SU-DHL-6 (cell line): ENCODE measurements at regions not wholly inside any gene's neighbourhood (a gene's known extent, or its start where the extent isn't known, plus 50 kb on each side); places are given as distances from the start of the nearest gene placed in this dataset.

Experiments
- H2AFZ ChIP-seq: fragments of 200-600 bp; sonication (generic); 2 replicates; pipeline ENCODE4 v1.6.1; 2014; ENCODE audit warnings: low read depth, mild to moderate bottlenecking, moderate library complexity, mixed read lengths, antibody characterized with exemption, low read length; ENCODE audit not compliant: severe bottlenecking
- H3F3A ChIP-seq: fragments of 200-600 bp; shearing (Covaris generic); 2 replicates; pipeline ENCODE4 v1.6.0; 2016; ENCODE audit warnings: antibody characterized with exemption, mild to moderate bottlenecking; ENCODE audit not compliant: insufficient read depth
- H3K27ac ChIP-seq: fragments of 200-600 bp; sonication (generic); 2 replicates; pipeline ENCODE4 v1.5.1; 2016; ENCODE audit warnings: low read depth, mild to moderate bottlenecking, low read length, moderate library complexity, mixed read lengths
- H3K27me3 ChIP-seq: fragments of 200-600 bp; sonication (generic), shearing (Covaris generic); 2 replicates; pipeline ENCODE4 v1.6.0; 2014; ENCODE audit warnings: mild to moderate bottlenecking, low read length
- H3K36me3 ChIP-seq: fragments of 200-600 bp; sonication (generic); 2 replicates; pipeline ENCODE4 v1.6.1; 2014; ENCODE audit warnings: mild to moderate bottlenecking, low read length, mixed read lengths
- H3K4me2 ChIP-seq: fragments of 300-600, 200-600 bp; shearing (Covaris generic), sonication (generic); 2 replicates; pipeline ENCODE4 v1.6.0; 2014; ENCODE audit warnings: low read length, low read depth, mild to moderate bottlenecking; ENCODE audit not compliant: poor library complexity, severe bottlenecking
- H3K4me3 ChIP-seq: fragments of 200-600 bp; sonication (generic); 2 replicates; pipeline ENCODE4 v1.5.1; 2014; ENCODE audit warnings: antibody characterized with exemption, low read length, mild to moderate bottlenecking, mixed read lengths; ENCODE audit not compliant: insufficient read depth, poor library complexity, severe bottlenecking
- H3K79me2 ChIP-seq: fragments of 200-600 bp; sonication (generic); 2 replicates; pipeline ENCODE4 v1.6.1; 2014; ENCODE audit warnings: mild to moderate bottlenecking, low read length, moderate library complexity; ENCODE audit not compliant: insufficient read depth
- H3K9ac ChIP-seq: fragments of 200-600 bp; sonication (generic); 2 replicates; pipeline ENCODE4 v1.7.0; 2014; ENCODE audit warnings: mild to moderate bottlenecking, low read length
- H3K9me2 ChIP-seq: fragments of 200-600 bp; sonication (generic); replicated peaks from 2 replicates; pipeline ENCODE4 v1.6.1; 2014; ENCODE audit warnings: low read length; ENCODE audit not compliant: insufficient read depth
- H3K9me3 ChIP-seq: fragments of 200-600 bp; sonication (generic); 2 replicates; pipeline ENCODE4 v1.6.1; 2014; ENCODE audit warnings: low read length, mixed read lengths; ENCODE audit not compliant: insufficient read depth
- H4K20me1 ChIP-seq: fragments of 200-600 bp; sonication (generic); 2 replicates; pipeline ENCODE4 v1.6.1; 2014; ENCODE audit warnings: low read depth, mild to moderate bottlenecking, antibody characterized with exemption, low read length, moderate library complexity, mixed read lengths
- EZH2phosphoT487 ChIP-seq: fragments of 200-600 bp; sonication (generic), shearing (Covaris generic); conservative IDR thresholded peaks from 2 replicates; pipeline ENCODE4 v1.6.1; 2018; ENCODE audit warnings: mild to moderate bottlenecking, antibody characterized with exemption, low read length, moderate library complexity, mixed read lengths
- TF ChIP-seq, protein P1 (sequence below): fragments of 200-600 bp; sonication (generic); IDR thresholded peaks from one replicate; pipeline ENCODE4 v1.5.1; 2017; ENCODE audit warnings: antibody characterized with exemption, mild to moderate bottlenecking, low read length, moderate library complexity; ENCODE audit not compliant: insufficient read depth, poor library complexity, severe bottlenecking

DNA sequence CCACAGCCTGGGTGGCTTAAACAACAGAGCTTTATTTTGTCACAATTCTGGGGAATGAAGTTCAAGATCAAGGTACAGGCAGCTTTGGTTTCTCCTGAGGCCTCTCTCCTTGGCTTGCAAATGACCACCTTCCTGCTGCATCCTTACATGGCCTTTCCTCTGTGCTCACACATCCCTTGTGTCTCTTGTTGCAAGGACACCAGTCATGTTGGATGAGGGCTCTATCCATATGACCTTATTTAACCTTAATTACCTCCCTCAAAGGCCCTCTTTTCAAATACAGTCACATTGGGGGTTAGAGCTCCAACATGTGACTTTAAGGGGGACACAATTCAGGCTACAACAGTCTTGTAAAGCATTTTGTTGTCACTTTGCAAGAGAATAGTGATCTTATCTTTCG, 65.0 kb upstream of the PLXNA4 start:
- Histone ChIP-seq H3K9me3 (no peaks in the 10 kb centered on the region), H2AFZ (no peak overlapping the region), H3K27me3 (no peaks in the 10 kb centered on the region), H3K4me2 (no peak overlapping the region), H3K36me3 (no peaks in the 10 kb centered on the region), H3K79me2 (no peaks in the 10 kb centered on the region), H4K20me1 (no peaks in the 10 kb centered on the region), H3K4me3 (no peak overlapping the region), H3K9me2 (no peaks in the 10 kb centered on the region), H3K27ac (no peak overlapping the region), H3K9ac (no peak overlapping the region), H3F3A (no peaks in the 10 kb centered on the region)
- TF ChIP-seq, protein P1, sequence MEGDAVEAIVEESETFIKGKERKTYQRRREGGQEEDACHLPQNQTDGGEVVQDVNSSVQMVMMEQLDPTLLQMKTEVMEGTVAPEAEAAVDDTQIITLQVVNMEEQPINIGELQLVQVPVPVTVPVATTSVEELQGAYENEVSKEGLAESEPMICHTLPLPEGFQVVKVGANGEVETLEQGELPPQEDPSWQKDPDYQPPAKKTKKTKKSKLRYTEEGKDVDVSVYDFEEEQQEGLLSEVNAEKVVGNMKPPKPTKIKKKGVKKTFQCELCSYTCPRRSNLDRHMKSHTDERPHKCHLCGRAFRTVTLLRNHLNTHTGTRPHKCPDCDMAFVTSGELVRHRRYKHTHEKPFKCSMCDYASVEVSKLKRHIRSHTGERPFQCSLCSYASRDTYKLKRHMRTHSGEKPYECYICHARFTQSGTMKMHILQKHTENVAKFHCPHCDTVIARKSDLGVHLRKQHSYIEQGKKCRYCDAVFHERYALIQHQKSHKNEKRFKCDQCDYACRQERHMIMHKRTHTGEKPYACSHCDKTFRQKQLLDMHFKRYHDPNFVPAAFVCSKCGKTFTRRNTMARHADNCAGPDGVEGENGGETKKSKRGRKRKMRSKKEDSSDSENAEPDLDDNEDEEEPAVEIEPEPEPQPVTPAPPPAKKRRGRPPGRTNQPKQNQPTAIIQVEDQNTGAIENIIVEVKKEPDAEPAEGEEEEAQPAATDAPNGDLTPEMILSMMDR: no peak
- no peak for TF ChIP-seq EZH2phosphoT487

DNA sequence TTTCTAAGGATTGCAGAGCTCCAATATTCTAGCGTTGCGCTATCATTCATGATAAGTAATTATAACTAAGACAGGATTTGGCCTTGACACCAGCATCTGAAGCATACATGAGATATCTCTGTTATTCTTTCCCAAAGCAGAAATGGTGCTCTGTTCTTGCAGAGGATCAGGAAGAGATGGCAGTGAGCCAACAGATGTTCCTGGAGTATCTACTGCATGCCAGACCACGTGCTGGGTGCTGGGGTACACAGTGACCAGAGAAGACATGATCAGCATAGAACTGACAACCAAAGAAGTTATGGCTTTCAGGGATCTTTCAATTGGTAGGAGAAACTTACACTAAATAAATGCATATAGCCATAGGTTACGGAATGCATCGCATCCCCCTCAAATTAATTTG, 63.7 kb upstream of the PLXNA4 start:
- no peaks in the 10 kb centered on the region for H3K9me2 ChIP-seq
- H3K9ac ChIP-seq: no peak overlapping the region
- H3K36me3 ChIP-seq: no peaks in the 10 kb centered on the region
- H2AFZ ChIP-seq: no peak overlapping the region
- H3K27ac ChIP-seq: no peak overlapping the region
- H3K79me2 ChIP-seq: no peaks in the 10 kb centered on the region
- TF ChIP-seq, protein P1: no peak
- no peak for TF ChIP-seq EZH2phosphoT487
- no peaks in the 10 kb centered on the region for H4K20me1 ChIP-seq
- H3K4me3 ChIP-seq: no peak overlapping the region
- no peaks in the 10 kb centered on the region for H3K9me3 ChIP-seq
- H3K27me3 ChIP-seq: no peaks in the 10 kb centered on the region
- H3K4me2 ChIP-seq: no peak overlapping the region
- no peaks in the 10 kb centered on the region for H3F3A ChIP-seq

DNA sequence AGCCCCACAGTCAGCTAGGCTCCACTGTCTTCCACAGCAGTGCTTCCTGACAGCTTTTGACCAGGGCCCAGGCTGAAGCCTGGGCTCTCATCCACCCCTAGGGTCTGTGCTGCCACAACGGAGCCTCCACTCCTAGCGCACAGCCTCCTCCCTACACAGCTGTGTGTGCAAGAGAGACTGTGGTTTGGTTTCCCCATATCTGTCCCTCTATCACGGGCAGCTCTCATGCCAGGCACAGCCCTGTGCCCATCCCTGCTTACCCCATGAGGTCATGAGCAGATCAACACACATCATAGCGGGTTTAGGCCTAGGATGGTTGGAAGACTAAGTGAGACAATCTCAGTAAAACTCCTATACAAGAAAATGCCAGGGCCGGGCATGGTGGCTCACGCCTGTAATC, 61.7 kb upstream of the PLXNA4 start:
- H3F3A ChIP-seq: no peaks in the 10 kb centered on the region
- H3K9me3 ChIP-seq: no peaks in the 10 kb centered on the region
- no peak overlapping the region for H3K9ac ChIP-seq
- no peaks in the 10 kb centered on the region for H3K36me3 ChIP-seq
- H3K4me3 ChIP-seq: no peak overlapping the region
- H3K9me2 ChIP-seq: no peaks in the 10 kb centered on the region
- no peak overlapping the region for H2AFZ ChIP-seq
- no peaks in the 10 kb centered on the region for H3K79me2 ChIP-seq
- TF ChIP-seq, protein P1: no peak
- no peak for TF ChIP-seq EZH2phosphoT487
- no peaks in the 10 kb centered on the region for H3K27me3 ChIP-seq
- no peaks in the 10 kb centered on the region for H4K20me1 ChIP-seq
- H3K4me2 ChIP-seq: no peak overlapping the region
- no peak overlapping the region for H3K27ac ChIP-seq

DNA sequence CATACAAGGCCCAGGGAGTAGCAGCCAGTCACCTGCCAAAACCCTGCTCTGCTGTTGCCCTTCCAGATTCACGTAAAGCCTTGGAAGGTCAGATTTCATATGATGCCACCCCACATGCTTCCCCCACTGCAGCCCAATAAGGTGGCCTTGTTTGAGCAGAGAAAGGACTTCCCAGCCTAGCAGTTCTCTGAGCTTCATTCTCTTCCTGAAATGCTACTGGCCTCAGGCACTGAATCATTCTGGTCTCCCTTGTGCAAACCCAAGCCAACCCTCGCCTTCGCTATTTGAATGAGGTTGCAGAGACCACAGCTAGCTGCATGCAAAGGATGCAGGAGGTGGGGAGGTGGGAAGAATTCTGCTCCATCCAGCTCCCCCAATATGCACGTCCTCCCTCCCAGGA, 60.3 kb upstream of the PLXNA4 start:
- H3F3A ChIP-seq: no peaks in the 10 kb centered on the region
- TF ChIP-seq, protein P1: no peak
- TF ChIP-seq EZH2phosphoT487: no peak
- H3K9ac ChIP-seq: no peak overlapping the region
- no peak overlapping the region for H2AFZ ChIP-seq
- H3K27me3 ChIP-seq: no peaks in the 10 kb centered on the region
- no peaks in the 10 kb centered on the region for H3K79me2 ChIP-seq
- no peaks in the 10 kb centered on the region for H3K9me3 ChIP-seq
- H3K4me2 ChIP-seq: no peak overlapping the region
- H3K9me2 ChIP-seq: no peaks in the 10 kb centered on the region
- H4K20me1 ChIP-seq: no peaks in the 10 kb centered on the region
- H3K36me3 ChIP-seq: no peaks in the 10 kb centered on the region
- H3K27ac ChIP-seq: no peak overlapping the region
- H3K4me3 ChIP-seq: no peak overlapping the region
